PC-9 (cell line): ENCODE measurements at regions not wholly inside any gene's neighbourhood (a gene's known extent, or its start where the extent isn't known, plus 50 kb on each side); places are given as distances from the start of the nearest gene placed in this dataset.

Source experiments
- EZH2 ChIP-seq: fragments of 200-600 bp; sonication (generic); IDR thresholded peaks from 2 replicates; pipeline ENCODE4 v1.8.0; 2017; ENCODE audit warnings: antibody characterized with exemption, low read depth
- TF ChIP-seq, protein P1 (sequence below): fragments of 200-600 bp; sonication (generic); conservative IDR thresholded peaks from 2 replicates; pipeline ENCODE4 v1.6.1; 2017; ENCODE audit warnings: mixed run types, antibody characterized with exemption, mild to moderate bottlenecking, moderate library complexity

DNA sequence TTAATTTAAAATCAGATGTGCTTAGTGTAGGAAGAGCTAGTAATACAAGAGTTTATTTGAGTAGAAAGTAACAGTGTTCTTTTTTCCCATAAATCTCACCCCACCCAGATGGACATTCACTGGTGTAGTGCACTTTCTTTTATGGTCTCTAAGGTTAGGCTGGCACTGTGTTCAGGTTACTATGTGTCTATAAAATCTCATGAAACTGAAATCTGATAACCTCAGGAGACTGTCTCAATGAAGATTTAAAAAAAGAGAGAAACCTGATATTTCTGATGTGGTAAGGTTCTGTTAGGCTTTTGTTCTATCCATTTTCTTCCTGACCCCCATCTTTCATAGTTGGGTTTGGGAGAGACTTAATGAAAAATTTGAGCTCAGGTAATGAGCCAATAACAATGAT, 101.2 kb upstream of the CLVS2 start:
- TF ChIP-seq, protein P1, sequence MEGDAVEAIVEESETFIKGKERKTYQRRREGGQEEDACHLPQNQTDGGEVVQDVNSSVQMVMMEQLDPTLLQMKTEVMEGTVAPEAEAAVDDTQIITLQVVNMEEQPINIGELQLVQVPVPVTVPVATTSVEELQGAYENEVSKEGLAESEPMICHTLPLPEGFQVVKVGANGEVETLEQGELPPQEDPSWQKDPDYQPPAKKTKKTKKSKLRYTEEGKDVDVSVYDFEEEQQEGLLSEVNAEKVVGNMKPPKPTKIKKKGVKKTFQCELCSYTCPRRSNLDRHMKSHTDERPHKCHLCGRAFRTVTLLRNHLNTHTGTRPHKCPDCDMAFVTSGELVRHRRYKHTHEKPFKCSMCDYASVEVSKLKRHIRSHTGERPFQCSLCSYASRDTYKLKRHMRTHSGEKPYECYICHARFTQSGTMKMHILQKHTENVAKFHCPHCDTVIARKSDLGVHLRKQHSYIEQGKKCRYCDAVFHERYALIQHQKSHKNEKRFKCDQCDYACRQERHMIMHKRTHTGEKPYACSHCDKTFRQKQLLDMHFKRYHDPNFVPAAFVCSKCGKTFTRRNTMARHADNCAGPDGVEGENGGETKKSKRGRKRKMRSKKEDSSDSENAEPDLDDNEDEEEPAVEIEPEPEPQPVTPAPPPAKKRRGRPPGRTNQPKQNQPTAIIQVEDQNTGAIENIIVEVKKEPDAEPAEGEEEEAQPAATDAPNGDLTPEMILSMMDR = no peak
- no peak for TF ChIP-seq EZH2
